DND-41 (cell line): ENCODE measurements at regions not wholly inside any gene's neighbourhood (a gene's known extent, or its start where the extent isn't known, plus 50 kb on each side); places are given as distances from the start of the nearest gene placed in this dataset.

Experiments used
- CTCF ChIP-seq: IDR thresholded peaks from 2 replicates; pipeline ENCODE4 v1.5.1; 2012; ENCODE audit warnings: borderline replicate concordance, low read length, moderate library complexity, mild to moderate bottlenecking; ENCODE audit not compliant: poor library complexity, severe bottlenecking; ENCODE audit errors: extremely low read depth
- EZH2 ChIP-seq: IDR thresholded peaks from 3 replicates; pipeline ENCODE4 v1.6.1; 2012; ENCODE audit warnings: borderline replicate concordance, low read depth, mild to moderate bottlenecking, moderate library complexity, low read length, inconsistent platforms; ENCODE audit not compliant: severe bottlenecking

- TF ChIP-seq CTCF: no peak
- no peak for TF ChIP-seq EZH2
Observed at GRCh38 chr5:165914456-165914855, 2377.0 kb upstream of the WWC1 start.
